ENCODE measurements at regions not wholly inside any gene's neighbourhood (a gene's known extent, or its start where the extent isn't known, plus 50 kb on each side); places are given as distances from the start of the nearest gene placed in this dataset.

- H3K27me3 Mint-ChIP-seq (ENCODE audit: low read depth) = no peaks in the 10 kb centered on the region
- H3K27ac Mint-ChIP-seq = no peak overlapping the region
- H3K4me1 Mint-ChIP-seq = 0 out of 2 replicates have a peak, but pooled peaks cover 3% of the 10 kb centered on the region
- CTCF ChIA-PET = no interaction called here
- H3K4me3 Mint-ChIP-seq = no peak overlapping the region
- DNase-seq (ENCODE audit: low spot score) (no peak), ATAC-seq (no peak)
- POLR2A ChIA-PET = no interaction called here
- TF ChIP-seq AFF4 (CRISPR knock-in tag; IDR thresholded peaks at IDR 0.05; ENCODE audit: borderline replicate concordance) = no peak
- no peak for TF ChIP-seq SP1 (CRISPR knock-in tag; conservative IDR thresholded peaks at IDR 0.05)
- TF ChIP-seq RORB (CRISPR knock-in tag; IDR thresholded peaks at IDR 0.05) = no peak
- TF ChIP-seq AR (CRISPR knock-in tag; IDR thresholded peaks at IDR 0.05) = no peak
- TF ChIP-seq ZNF121 (CRISPR knock-in tag; IDR thresholded peaks at IDR 0.05) = no peak
- TF ChIP-seq SOX15 (CRISPR knock-in tag; IDR thresholded peaks at IDR 0.05) = no peak
- no peak for TF ChIP-seq ATF6 (CRISPR knock-in tag; IDR thresholded peaks at IDR 0.05)
- TF ChIP-seq NR2C2 (CRISPR knock-in tag; IDR thresholded peaks at IDR 0.05) = no peak
- no peak for TF ChIP-seq TCF7 (CRISPR knock-in tag; IDR thresholded peaks at IDR 0.05; ENCODE audit: low read depth)
- TF ChIP-seq HMGXB4 (CRISPR knock-in tag; IDR thresholded peaks at IDR 0.05) = no peak
- no peak for TF ChIP-seq FOXP1 (CRISPR knock-in tag; IDR thresholded peaks at IDR 0.05; ENCODE audit: borderline replicate concordance)
- TF ChIP-seq ELF4 (CRISPR knock-in tag; IDR thresholded peaks at IDR 0.05; ENCODE audit: low read depth) = no peak
- H3K36me3 Mint-ChIP-seq = peaks cover 8% of the 10 kb centered on the region
- peaks cover 18% of the 10 kb centered on the region for H3K9me3 Mint-ChIP-seq
Measured at GRCh38 chr18:66043009-66043408, 292.2 kb downstream of the CDH7 start.

- Mint-ChIP-seq H3K9me3 (peaks cover 13% of the 10 kb centered on the region), H3K27me3 (ENCODE audit: low read depth) (no peaks in the 10 kb centered on the region), H3K36me3 (no peaks in the 10 kb centered on the region; the same call in 1 of the 2 replicates), H3K27ac (no peak overlapping the region), H3K4me3 (no peak overlapping the region), H3K4me1 (peaks cover 24% of the 10 kb centered on the region)
- POLR2A ChIA-PET = no interaction called here
- DNase-seq (ENCODE audit: low spot score) (no peak), ATAC-seq (no peak)
- CTCF ChIA-PET = no interaction called here
- TF ChIP-seq RORB (CRISPR knock-in tag; IDR thresholded peaks at IDR 0.05) (no peak), SP1 (CRISPR knock-in tag; conservative IDR thresholded peaks at IDR 0.05) (no peak), SMAD4 (CRISPR knock-in tag; IDR thresholded peaks at IDR 0.05) (no peak), USF1 (CRISPR knock-in tag; IDR thresholded peaks at IDR 0.05) (no peak), HMGXB4 (CRISPR knock-in tag; IDR thresholded peaks at IDR 0.05) (no peak), ERG (CRISPR knock-in tag; IDR thresholded peaks at IDR 0.05) (no peak), ZNF425 (CRISPR knock-in tag; conservative IDR thresholded peaks at IDR 0.05) (no peak), E2F5 (CRISPR knock-in tag; IDR thresholded peaks at IDR 0.05) (no peak)
Measured at GRCh38 chr18:66013969-66014368, 263.2 kb downstream of the CDH7 start.

All from WTC11 (cell line).